ENCODE measurements at regions not wholly inside any gene's neighbourhood (a gene's known extent, or its start where the extent isn't known, plus 50 kb on each side); places are given as distances from the start of the nearest gene placed in this dataset.

DNA sequence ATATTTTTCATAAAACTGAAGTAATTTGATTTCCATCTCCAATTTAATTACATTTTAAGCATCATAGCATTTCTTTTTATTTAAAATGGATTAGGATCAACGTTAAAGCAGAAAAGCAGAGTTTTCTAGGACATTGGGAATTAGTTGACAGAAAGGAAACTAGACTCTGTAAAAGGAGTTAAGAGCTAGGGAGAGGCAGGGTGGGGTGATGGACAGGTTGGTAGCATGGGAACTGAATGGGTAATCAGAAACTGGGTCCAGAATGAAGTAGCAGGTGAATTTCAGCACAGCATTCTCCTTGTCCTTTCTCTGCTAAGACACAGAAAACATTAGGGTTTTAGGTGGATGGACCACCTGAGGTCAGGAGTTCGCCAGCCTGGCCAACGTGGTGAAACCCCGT lies 97.6 kb downstream of the ANAPC4 start:
- no peak for TF ChIP-seq GATA3 (IDR thresholded peaks at IDR 0.05; ENCODE audit: low read depth, low read length)
- TF ChIP-seq GATA2 (IDR thresholded peaks at IDR 0.05; ENCODE audit: low read depth, low read length): no peak

DNA sequence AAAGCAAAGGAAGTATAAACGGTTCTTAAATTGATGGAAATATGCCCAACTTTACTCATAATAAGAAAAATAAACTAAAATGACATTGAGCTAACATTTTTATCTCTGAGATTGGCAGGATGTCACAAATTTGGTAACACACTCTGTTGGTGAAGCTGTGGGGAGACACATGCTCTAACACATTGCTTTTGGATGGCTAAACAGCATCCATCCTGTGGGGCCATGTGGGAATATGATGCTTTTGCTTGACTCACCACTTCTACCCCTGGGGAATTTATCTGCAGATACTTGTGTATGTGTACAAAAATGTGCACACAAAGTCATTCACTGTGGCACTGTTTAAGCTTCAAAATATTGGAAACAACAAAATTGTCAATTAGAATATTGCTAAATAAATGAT lies 100.2 kb downstream of the ANAPC4 start:
- no peak for TF ChIP-seq GATA3 (IDR thresholded peaks at IDR 0.05; ENCODE audit: low read depth, low read length)
- no peak for TF ChIP-seq GATA2 (IDR thresholded peaks at IDR 0.05; ENCODE audit: low read depth, low read length)

DNA sequence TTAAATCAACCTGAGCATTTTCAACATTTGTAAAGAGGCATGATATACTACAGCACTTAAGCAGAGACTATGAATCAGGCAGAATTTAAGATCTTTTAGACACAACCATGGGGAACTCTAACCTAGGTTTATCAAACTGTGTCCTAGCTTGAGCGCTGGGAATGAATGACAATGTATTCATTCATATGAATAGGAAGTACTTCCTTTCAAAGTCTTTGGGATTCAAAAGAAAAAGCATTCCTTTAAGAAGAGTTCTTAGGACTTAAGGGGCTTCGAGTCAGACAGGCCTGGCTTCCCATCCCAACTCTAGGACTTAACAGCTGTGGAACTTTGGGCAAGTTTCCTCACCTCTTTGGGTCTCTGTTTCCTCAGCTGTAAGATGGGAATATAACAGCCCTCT lies 104.6 kb downstream of the ANAPC4 start:
- TF ChIP-seq GATA3 (IDR thresholded peaks at IDR 0.05; ENCODE audit: low read depth, low read length) (no peak), GATA2 (IDR thresholded peaks at IDR 0.05; ENCODE audit: low read depth, low read length) (no peak)

DNA sequence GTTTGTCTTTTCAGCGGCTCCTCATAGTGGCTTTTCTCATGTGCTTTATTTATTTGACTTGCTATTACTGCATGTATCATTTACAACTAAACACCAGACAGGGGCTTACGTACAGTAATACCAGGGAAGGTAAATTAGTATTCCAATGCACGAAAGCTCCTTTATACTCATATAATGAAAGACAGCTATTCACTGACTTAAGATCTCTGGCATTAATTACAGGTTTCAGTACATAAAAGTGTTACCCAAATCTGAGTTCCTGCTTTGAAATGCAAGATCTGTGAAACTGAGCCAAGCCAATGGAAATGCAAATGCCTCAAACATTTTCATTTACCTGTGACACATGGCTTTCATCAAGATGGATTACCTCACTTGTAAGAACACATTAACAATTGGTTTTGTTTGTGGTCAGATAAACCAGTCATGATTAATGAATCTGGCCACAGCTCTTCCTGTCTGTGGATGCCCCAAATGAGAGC lies 107.2 kb downstream of the ANAPC4 start:
- TF ChIP-seq GATA3 (IDR thresholded peaks at IDR 0.05; ENCODE audit: low read depth, low read length) (no peak), GATA2 (IDR thresholded peaks at IDR 0.05; ENCODE audit: low read depth, low read length) (no peak)

DNA sequence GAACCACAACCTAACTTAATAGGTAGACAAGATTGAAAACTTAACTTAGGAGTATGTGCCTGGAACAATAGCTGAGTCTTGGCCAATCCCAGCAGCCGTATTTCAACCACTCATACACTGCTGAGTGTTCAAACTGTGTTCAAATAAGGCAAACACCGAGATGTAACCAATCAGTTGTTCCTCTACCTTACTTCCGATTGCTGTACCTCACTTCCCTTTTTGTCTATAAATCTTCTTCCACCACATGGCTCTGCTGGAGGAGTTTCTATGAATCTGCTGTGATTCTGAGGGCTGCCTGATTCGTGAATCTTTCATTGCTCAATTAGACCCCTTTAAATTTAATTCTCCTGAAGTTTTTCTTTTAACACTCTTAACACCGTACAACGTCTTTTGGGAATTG lies 108.0 kb downstream of the ANAPC4 start:
- no peak for TF ChIP-seq GATA3 (IDR thresholded peaks at IDR 0.05; ENCODE audit: low read depth, low read length)
- no peak for TF ChIP-seq GATA2 (IDR thresholded peaks at IDR 0.05; ENCODE audit: low read depth, low read length)

DNA sequence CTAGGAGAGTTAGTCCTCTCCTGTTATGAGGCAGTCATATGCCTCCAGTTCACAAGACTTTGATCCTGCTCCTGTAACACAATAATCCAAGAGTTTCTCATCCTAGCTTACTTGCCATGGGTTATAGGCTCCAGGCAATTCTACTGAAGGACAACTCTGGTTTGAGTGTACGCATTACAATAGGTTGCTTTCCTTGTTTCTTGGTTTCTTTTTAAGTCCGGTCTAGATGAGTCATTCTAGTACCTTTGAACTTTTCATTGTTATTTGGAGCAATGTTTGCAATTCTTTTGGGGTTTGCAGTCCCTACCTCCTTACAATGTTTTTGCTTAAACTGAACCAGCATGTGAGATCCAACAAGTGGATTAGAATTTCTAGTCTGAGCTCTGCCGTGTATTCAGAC lies 109.1 kb downstream of the ANAPC4 start:
- TF ChIP-seq GATA2 (IDR thresholded peaks at IDR 0.05; ENCODE audit: low read depth, low read length): no peak

DNA sequence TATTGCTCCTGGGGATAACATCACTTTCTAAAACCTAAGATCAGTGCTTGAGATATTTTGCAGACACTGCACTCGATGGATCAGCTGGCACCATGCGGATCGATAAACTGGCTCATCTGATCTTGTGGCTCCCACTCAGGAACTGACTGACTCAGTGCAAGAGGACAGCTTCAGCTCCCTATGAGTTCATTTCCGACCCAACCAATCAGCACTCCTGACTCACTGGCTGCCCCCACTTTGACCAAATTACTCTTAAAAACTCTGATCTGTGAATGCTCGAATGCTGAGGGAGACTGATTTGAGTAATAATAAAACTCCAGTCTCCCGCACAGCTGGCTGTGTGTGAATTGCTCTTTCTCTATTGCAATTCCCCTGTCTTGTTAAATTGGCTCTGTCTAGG lies 110.1 kb downstream of the ANAPC4 start:
- TF ChIP-seq GATA3 (IDR thresholded peaks at IDR 0.05; ENCODE audit: low read depth, low read length) (no peak), GATA2 (IDR thresholded peaks at IDR 0.05; ENCODE audit: low read depth, low read length) (no peak)

DNA sequence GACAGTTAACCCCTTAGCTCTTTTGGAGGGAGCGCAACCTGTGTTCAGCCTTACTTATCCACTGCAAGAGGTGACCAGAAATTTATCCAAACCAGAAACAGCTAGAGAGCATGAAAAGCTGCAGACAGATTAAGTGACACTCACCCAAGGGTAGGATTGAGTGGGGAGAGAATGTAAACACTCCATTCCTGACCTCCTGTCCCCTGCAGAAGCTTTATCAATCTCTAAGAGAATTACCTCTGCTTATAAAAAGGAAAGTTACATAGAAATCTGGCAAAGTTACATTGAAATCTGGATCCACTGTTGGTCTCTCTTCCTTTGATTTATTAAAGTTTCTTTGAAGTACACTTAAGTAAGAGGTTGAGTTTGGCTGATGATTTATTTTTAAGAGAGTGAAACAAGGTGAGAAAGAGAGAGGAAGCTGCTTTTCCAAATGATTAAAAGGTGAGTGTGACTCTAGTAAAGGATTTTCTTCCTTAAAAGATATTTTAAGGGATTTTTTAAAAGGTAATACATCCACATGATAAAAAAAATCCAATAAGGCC lies 112.3 kb downstream of the ANAPC4 start:
- no peak for TF ChIP-seq GATA3 (IDR thresholded peaks at IDR 0.05; ENCODE audit: low read depth, low read length)
- no peak for TF ChIP-seq GATA2 (IDR thresholded peaks at IDR 0.05; ENCODE audit: low read depth, low read length)

DNA sequence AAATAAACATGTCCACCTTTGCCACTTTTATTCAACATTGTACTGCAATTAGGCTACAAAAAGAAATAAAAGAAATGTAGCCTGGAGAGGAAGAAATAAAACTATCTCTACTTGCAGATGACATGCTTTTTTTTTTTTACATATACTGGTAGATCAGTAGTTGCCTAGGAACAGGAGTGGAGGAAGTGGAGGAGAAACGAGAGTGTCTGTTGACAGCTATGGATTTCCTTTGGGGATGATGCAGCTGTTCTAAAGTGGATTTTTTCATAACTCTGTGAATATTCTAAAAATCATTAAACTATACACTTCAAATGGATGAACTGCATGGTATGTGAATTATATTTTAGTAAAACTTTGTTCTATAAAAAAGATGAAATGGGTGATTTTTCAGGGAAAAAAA lies 116.4 kb downstream of the ANAPC4 start:
- TF ChIP-seq GATA3 (IDR thresholded peaks at IDR 0.05; ENCODE audit: low read depth, low read length) (no peak), GATA2 (IDR thresholded peaks at IDR 0.05; ENCODE audit: low read depth, low read length) (no peak)

DNA sequence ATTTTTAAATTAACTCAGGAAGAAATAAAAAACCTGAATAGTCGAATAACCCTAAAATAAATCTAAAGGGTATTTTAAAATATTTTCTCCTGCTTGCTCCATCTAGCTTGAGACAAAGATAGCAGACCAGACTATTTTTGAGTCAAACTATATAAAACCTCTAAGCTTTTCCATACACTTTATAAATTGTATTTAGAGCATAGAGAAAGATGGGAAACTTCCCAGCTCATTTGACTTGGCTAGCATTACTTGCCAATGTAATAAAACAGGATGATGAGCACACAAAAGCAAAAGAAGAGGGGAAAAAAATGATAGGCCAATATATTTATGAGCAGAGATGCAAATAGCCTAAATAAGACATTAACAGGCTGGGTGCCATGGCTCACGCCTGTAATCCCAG lies 117.1 kb downstream of the ANAPC4 start:
- TF ChIP-seq GATA2 (IDR thresholded peaks at IDR 0.05; ENCODE audit: low read depth, low read length) (no peak), GATA3 (IDR thresholded peaks at IDR 0.05; ENCODE audit: low read depth, low read length) (no peak)

DNA sequence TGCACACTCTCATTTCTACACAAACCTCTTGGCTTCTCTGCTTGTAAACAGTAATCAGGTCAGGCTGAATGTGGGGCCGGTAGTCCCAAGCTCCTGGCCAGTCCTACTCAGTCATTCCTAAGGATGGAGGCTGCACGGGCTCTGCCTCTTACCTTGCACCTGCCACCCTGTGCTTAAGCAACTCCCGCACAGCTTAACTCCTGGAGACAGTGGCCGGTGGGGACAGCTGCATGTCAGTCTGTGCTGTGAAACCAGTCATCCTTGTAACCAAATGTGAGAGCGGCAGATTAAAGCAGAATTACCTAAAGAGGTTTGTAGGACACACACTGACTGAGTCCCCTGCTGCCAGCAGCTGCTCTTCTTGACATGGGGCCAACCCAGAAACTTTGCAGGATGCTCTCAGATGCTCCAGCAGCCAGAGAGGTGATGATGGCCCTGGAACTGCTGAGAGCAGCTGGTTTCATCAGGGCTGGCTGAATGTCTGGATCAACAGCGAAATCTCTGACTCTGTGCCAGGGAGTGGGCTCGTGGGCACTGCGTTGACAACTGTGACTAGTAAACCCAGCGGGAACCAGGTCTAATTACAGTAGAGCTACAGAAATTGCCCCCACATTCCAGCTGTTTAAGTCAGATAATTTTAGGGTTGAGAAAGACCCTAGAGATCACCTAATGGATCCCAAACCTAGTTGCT lies 123.7 kb downstream of the ANAPC4 start:
- TF ChIP-seq GATA3 (IDR thresholded peaks at IDR 0.05; ENCODE audit: low read depth, low read length) (no peak), GATA2 (IDR thresholded peaks at IDR 0.05; ENCODE audit: low read depth, low read length) (peak; percentile 55; the same call in 1 of the 2 replicates)

DNA sequence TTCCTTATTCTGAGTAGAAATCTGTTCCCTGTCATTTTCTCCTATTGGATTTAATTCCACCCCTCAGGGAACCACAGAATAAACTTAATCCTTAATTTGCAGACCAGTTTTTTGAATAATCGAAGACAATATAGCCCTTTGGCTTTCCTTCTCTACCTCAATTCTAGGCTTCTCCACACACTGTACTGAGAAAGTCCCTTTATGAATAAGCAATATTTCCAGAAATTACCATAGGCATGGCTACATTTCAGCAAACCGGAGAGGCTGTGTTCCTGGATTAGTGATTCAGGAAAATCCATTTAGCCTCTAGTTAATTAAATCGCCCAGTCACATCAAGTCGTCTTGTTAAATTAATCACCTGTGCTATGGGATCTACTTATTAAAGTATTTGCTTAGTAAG lies 125.1 kb downstream of the ANAPC4 start:
- no peak for TF ChIP-seq GATA3 (IDR thresholded peaks at IDR 0.05; ENCODE audit: low read depth, low read length)
- TF ChIP-seq GATA2 (IDR thresholded peaks at IDR 0.05; ENCODE audit: low read depth, low read length): no peak

DNA sequence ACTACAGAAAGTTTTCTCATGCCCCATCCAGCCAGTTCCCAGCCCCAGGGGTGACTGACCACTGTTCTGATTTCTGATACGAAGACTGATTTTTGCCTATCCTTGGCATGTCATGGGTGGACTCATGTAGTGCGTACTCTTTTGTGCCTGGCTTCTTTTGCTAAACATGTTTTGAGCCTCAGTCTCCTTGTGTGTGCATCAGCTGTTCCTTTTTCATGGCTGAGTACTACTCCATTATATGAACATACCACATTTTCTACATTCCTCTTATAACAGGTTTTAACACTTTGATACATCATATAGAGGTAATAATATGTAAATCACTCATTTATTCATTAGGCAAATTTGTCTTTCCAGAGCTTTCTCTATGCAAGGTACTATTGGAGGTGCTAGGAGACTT lies 126.7 kb downstream of the ANAPC4 start:
- TF ChIP-seq GATA3 (IDR thresholded peaks at IDR 0.05; ENCODE audit: low read depth, low read length): no peak
- TF ChIP-seq GATA2 (IDR thresholded peaks at IDR 0.05; ENCODE audit: low read depth, low read length): no peak

DNA sequence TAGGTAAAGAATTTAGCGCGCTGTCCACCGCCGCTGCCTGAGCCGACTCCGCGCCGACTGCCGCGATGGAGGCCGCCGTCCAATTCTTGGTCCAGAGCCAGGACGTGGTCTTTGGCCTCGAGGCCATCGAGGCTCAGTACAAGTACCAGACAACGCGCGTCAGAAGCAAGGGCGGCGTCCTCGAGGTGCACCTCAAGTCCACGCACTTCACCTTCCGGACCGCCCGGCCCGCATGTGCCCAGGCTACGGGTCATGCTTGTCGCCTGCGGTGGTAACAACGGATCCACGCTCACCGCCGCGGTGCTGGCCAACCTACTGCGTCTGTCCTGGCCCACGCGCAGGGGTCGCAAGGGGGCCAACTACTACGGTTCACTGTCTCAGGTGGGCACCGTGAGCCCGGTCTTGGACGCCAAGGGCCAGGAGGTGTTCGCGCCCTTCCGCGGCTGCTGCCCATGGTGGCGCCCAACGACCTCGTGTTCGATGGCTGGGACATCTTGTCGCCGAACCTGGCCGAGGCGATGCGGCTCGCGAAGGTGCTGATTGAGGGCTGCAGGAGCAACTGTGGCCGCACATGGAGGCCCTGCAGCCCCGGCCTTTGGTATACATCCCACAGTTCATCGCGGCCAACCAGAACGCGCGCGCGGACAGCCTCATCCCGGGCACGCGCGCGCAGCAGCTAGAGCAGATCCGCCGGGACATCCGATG lies 128.0 kb downstream of the ANAPC4 start:
- no peak for TF ChIP-seq GATA2 (IDR thresholded peaks at IDR 0.05; ENCODE audit: low read depth, low read length)
- no peak for TF ChIP-seq GATA3 (IDR thresholded peaks at IDR 0.05; ENCODE audit: low read depth, low read length)

DNA sequence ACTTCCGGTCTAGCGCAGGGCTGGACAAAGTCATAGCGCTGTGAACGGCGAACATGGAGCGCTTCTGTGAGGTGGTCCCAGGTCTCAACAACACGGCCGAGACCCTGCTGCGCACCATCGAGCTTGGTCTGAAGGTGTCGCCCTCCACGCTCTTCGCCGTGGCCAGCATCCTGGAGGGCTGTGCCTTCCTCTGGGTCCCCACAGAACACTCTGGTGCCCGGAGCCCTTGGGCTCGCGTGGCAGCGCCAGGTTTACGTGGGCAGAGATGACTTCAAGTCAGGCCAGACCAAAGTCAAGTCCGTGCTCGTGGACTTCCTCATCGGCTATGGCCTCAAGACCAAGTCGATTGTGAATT lies 128.6 kb downstream of the ANAPC4 start:
- TF ChIP-seq GATA3 (IDR thresholded peaks at IDR 0.05; ENCODE audit: low read depth, low read length) (no peak), GATA2 (IDR thresholded peaks at IDR 0.05; ENCODE audit: low read depth, low read length) (no peak)

Measured in SH-SY5Y (cell line).